GM18502 (cell line): ENCODE measurements at regions not wholly inside any gene's neighbourhood (a gene's known extent, or its start where the extent isn't known, plus 50 kb on each side); places are given as distances from the start of the nearest gene placed in this dataset.
"Not testable (repeated sequence)": the region's sequence is repeated elsewhere in the genome, so short reads cannot be mapped to it uniquely, and the experiment has no call there.

ENCODE experiments used
- ATAC-seq: cut with Tn5 transposase; IDR thresholded peaks from one replicate; pipeline ENCODE4 v1.9.1; 2021; ENCODE audit warnings: mild to moderate bottlenecking; ENCODE audit not compliant: unreplicated experiment, poor library complexity

DNA sequence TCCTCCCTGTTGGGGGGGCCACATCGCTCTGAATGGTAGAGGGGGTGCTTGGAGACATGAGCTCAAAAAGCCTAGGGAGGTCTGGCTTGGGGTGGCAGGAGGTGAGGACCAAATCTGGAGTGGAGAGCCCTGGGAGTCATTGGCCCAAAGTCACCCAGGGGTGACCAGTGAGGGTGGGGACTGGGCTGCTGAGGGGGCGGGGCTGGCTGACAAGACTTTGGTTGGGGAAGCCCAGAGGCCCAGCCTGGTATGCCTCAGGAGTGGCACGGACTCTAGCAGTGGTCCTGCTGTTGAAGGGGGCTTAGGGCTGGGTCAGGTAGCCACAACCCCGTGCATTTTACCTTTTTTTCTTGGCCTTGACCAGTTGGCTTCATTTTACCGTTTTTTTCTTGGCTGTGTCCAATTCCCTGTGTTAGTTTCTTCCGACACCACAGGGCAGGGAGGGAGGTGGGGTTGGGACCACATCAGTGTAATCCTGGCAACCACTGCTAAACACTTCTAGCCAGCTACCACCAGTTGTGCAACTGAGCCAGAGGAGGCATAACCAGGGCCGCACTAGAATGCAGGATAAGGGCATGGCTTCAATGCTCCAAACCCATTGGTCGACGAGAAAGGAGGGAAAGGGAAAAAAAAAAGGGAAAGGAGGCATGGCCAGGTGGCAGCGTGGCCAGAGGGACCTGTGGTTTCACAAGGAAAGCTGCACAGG is 105.3 kb upstream of the C2CD4B start:
- no peak for ATAC-seq

- no peak for ATAC-seq
These were observed 107.2 kb upstream of the C2CD4B start for GRCh38 chr15:62272290-62272689.

DNA sequence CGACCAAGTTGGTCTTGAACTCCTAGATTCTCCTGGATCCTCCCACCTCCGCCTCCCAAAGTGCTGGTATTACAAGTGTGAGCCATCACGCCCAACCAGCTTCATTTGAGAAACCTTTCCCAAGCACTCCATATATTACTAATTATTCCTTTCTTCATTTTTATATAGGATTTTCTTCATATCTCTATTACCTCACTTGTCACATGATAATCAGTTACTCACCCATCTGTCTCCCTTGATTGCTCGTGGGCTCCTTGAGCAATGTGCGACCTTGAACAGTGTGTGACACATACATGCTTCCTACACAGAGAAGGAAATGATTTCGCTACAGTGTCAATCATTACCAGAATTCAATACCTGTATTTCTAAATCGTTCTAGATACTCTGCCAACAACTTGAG is 110.7 kb upstream of the C2CD4B start:
- no peak for ATAC-seq

DNA sequence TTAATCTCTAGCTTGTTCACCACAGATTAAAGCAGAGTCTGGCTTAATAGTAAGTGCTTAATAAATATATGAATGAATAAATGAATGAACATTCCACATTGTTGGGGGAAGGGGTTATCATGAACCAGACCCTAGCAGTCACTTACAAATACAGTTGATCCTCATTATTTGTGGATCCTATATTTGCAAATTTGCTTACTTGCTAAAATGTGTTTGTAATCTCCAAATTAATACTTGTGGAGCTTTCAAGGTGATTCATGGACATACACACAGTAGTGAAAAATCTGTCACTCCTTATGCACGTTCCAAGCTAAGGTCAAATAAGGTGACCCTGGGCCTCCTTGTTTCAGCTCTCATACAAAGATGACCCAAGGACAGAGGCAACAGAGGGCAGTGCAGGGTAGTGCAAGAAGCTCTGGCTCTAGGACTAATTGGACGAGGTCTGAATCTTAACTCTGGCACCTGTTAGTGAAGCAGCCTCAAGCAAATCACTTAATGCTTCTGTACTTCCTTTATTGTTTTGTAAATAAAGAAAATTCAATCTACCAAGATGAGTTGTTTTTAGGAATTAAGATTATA is 112.8 kb upstream of the C2CD4B start:
- no peak for ATAC-seq

DNA sequence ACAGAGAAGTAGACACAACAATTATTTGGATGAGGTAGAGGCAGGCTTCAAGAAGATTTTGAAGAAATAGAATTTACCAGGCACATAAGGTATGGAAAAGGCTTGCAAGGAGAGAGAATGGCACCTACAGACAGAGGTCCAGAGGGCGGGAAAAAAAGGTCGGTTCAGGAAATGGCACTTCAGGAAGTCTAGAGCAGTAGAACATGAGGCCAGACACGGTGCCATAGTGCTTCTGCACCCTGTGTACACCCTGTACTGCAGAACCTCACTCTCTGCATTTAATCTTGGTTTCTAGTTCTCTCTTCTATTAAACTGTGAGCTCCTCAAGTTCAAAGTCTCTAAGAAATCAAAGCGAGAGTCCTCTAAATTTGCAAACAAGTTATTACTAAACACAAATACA is 113.4 kb upstream of the C2CD4B start:
- ATAC-seq, result no peak

- no peak for ATAC-seq
These were observed 114.0 kb upstream of the C2CD4B start for GRCh38 chr15:62279041-62279440.

- ATAC-seq, result no peak
These were observed 115.5 kb upstream of the C2CD4B start for GRCh38 chr15:62280625-62281024.

- not testable (repeated sequence) for ATAC-seq
These were observed 116.7 kb upstream of the C2CD4B start for GRCh38 chr15:62281801-62282200.

- no peak for ATAC-seq
These were observed 122.2 kb upstream of the C2CD4B start for GRCh38 chr15:62287066-62287857.

GRCh38 chr15:62288361-62289017 is 123.4 kb upstream of the C2CD4B start:
- ATAC-seq, result no peak

GRCh38 chr15:62291262-62291661 is 126.2 kb upstream of the C2CD4B start:
- ATAC-seq, result no peak

DNA sequence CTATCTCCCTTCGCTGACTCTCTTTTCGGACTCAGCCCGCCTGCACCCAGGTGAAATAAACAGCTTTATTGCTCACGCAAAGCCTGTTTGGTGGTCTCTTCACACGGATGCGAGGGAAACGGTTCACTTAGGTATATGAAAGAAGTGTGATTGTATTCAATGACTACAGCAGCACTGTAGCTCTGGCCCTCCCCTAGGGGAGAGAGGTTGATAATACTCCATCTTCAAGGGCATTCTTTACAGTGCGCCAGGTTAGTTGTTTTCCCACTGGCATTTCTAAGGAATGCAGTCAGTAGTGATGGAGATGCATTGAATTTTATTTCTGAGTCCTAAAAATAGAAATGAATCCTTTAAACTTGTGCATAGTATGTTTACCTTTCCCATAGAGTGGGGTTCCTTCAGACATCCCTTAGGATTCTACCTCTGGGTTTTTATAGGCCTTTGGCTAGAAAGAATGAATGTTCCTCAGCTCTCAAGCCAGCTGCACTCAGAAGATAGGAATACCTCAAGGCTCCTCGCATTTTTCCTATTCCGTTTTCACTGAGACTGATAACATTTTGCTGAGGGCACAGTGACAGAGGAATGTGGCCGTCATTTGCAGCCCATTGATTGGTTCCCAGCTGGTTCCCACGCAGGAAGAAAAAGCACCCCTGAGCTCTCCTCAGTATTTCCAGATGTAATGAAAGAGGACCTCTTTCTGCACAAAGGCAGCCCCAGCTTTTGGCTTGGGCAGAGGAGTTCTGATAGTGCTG is 131.8 kb upstream of the C2CD4B start:
- ATAC-seq, result no peak

GRCh38 chr15:62297522-62297921 is 132.4 kb upstream of the C2CD4B start:
- no peak for ATAC-seq

- ATAC-seq, result no peak
These were observed 132.8 kb upstream of the C2CD4B start for GRCh38 chr15:62297933-62298332.

GRCh38 chr15:62298811-62299210 is 133.7 kb upstream of the C2CD4B start:
- no peak for ATAC-seq

GRCh38 chr15:62299541-62299940 is 134.5 kb upstream of the C2CD4B start:
- ATAC-seq, result no peak

DNA sequence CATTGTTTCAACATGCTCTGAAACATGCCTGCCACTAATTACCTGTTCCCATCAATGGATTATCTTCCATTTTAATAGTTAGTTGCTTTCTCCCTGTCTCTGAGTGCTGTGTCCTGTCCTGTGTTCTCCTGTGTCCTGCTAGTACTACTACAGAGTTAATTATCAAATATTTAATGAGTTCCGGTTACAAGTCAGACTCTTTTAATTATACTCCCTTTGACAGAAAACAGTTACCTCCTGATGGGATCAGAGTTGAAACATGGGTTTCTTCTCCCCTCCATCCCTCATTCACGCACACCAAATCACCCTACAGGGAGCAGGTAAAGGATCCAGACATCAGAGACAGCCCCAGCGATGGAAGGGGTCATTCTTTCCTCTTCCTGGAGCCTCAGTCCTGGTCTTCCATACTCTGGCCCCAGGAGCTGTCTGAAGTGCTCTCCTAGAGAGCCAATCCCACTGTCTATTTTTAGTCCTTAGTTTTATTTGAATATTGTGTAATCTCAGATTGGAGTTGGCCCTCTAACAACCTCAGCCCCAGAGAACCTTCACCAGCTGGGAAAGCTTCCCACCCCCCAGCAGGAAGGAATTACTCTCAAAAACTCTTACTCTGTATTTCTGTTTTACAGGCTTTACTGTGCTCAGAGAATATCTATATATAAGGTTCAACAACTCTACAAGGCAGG is 137.0 kb upstream of the C2CD4B start:
- no peak for ATAC-seq

DNA sequence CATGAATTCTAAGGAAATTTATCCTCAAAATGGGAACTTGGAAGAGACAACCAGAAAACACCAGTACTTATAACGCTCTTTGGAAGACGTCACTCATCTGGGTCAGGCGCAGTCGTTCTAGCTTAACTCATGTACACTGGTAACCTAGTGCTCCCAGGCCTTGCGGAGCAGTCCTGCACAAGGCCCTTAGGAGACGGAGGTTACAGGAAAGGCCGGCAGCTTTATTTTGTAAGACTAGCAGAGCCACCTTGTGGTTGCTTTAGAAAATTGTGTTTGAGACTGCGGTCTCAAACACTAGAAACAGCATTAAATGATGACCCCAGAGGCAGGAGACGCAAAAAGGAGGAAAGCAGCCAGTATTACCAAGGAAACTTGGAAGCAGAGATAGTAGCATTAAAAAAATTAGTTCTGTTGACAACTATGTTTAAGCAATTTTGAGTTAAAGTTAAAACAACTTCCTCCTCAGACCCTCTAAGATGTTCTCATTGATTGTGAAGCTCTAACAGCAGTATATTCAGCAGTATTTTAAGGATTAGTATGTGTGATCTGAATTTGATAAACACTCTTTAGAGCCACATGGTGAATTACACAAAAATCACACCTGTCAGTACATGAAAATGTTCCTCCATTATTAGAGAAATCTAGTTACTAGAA is 141.9 kb upstream of the C2CD4B start:
- ATAC-seq, result no peak

DNA sequence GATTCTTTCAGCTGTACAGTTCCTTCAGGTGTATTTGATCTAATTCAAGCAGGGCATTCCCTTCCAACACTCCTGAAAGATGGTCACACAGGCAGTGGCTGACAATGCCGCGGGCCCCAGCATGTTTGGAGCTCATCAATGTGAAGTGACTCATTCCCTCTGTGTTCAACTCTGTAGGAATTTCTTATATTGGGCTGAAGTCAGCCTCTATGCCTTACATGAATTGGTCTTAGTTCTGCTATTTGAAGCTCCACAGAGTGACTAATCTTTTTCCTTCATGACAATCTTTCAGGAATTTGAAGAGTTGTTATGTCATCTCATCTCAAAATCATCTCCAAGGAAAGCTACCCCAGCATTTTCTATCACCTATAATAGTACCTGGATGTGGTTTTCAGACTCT is 142.5 kb upstream of the C2CD4B start:
- no peak for ATAC-seq
